Esophagus muscularis mucosa (tissue), 4 donors: ENCODE measurements at regions not wholly inside any gene's neighbourhood (a gene's known extent, or its start where the extent isn't known, plus 50 kb on each side); places are given as distances from the start of the nearest gene placed in this dataset.

Experiments
- DNase-seq: peaks from one replicate; pipeline ENCODE4 v3.0.0-alpha.2; 2017; ENCODE audit errors: extremely low spot score
- H3K27ac ChIP-seq, 4 donors: fragments of 200-600 bp; sonication (generic); replicated peaks in 1 of 4; 1 replicate in 3 of 4; 2 replicates in 1 of 4; pipeline ENCODE4 v1.5.1; 2016 to 2019; ENCODE audit warnings: mild to moderate bottlenecking in 1 of 4
- H3K27me3 ChIP-seq, 4 donors: fragments of 200-600 bp; sonication (generic); one replicate each; pipeline versions ENCODE4 v1.5.1 to v1.6.0; 2016 to 2019
- H3K36me3 ChIP-seq, 4 donors: fragments of 200-600 bp; sonication (generic); one replicate each; pipeline ENCODE4 v1.5.1; 2016 to 2019
- H3K4me1 ChIP-seq, 4 donors: fragments of 200-600 bp; sonication (generic); one replicate each; pipeline ENCODE4 v1.5.1; 2016 to 2019
- H3K4me3 ChIP-seq, 4 donors: fragments of 200-600 bp; sonication (generic); 1 replicate in 2 of 4; 2 replicates in 2 of 4; pipeline ENCODE4 v1.5.1; 2016 to 2019; ENCODE audit warnings: mild to moderate bottlenecking in 4 of 4, moderate library complexity in 1 of 4
- H3K9me3 ChIP-seq, 4 donors: fragments of 200-600 bp; sonication (generic); 1 replicate in 3 of 4; 2 replicates in 1 of 4; pipeline ENCODE4 v1.5.1; 2016 to 2019
- EP300 ChIP-seq: sonication (generic); formaldehyde crosslinking; IDR thresholded peaks from one replicate; pipeline ENCODE4 v1.6.1; 2017; ENCODE audit warnings: antibody characterized with exemption
- POLR2A ChIP-seq: fragments of 450-650 bp; IDR thresholded peaks from one replicate; pipeline ENCODE4 v1.6.1; 2017; ENCODE audit warnings: antibody characterized with exemption, moderate library complexity, mild to moderate bottlenecking, low read depth
- POLR2AphosphoS5 ChIP-seq, 2 donors: sonication (generic); formaldehyde crosslinking; IDR thresholded peaks; one replicate each; pipeline ENCODE4 v1.6.1; 2017; ENCODE audit warnings: antibody characterized with exemption in 2 of 2
- WGBS: methylation state at CpG from one replicate; pipeline ENCODE4 v1.1.5; 2018; 5-methylcytosine and 5-hydroxymethylcytosine counted together
- intact Hi-C: fragments of 100-400 bp; cut with DNase I; formaldehyde crosslinking; loops from one replicate; pipeline ENCODE4 v1.15.1; 2023
- TF ChIP-seq, protein P1 (sequence below), 3 experiments: fragments of 200-600 bp in 2 of 3; fragments of 450-650 bp in 1 of 3; sonication (generic) in 2 of 3; IDR thresholded peaks; one replicate each; pipeline ENCODE4 v1.5.1; 2017 to 2019; ENCODE audit warnings: antibody characterized with exemption in 3 of 3, mild to moderate bottlenecking in 2 of 3, moderate library complexity in 1 of 3

DNA sequence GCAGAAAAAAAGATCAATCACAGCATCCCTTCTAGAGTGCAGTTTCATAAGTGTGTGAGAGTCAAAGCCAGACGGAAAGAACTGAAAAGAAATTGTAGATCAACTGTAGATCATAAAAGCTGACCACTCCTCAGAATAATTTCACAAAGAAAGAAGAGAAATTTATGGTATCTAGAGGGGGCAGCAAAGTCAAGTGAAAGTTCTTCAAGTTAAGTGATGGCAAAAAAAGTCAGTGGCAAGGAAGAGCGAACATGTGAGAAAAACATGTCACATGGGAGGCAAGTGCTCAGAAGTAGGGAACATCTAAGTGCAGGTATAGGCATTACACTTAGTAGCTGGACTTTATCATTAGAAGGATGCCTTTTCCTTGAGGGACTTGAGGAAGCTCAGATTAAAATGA, 245.1 kb upstream of the ISL1 start:
- no peak overlapping the region for H3K27ac ChIP-seq
- H3K4me3 ChIP-seq, result no peak overlapping the region
- intact Hi-C loops, result no loop called here
- DNase-seq, result no peak
- no peaks in the 10 kb centered on the region for H3K9me3 ChIP-seq
- no peaks in the 10 kb centered on the region for H3K27me3 ChIP-seq
- 65% methylated on average over 2 of the region's 2 CpGs for WGBS
- TF ChIP-seq POLR2A (no peak), EP300 (no peak), POLR2AphosphoS5 (IDR thresholded peaks at IDR 0.05) (no peak)
- TF ChIP-seq, protein P1, sequence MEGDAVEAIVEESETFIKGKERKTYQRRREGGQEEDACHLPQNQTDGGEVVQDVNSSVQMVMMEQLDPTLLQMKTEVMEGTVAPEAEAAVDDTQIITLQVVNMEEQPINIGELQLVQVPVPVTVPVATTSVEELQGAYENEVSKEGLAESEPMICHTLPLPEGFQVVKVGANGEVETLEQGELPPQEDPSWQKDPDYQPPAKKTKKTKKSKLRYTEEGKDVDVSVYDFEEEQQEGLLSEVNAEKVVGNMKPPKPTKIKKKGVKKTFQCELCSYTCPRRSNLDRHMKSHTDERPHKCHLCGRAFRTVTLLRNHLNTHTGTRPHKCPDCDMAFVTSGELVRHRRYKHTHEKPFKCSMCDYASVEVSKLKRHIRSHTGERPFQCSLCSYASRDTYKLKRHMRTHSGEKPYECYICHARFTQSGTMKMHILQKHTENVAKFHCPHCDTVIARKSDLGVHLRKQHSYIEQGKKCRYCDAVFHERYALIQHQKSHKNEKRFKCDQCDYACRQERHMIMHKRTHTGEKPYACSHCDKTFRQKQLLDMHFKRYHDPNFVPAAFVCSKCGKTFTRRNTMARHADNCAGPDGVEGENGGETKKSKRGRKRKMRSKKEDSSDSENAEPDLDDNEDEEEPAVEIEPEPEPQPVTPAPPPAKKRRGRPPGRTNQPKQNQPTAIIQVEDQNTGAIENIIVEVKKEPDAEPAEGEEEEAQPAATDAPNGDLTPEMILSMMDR (IDR thresholded peaks at IDR 0.05), result no peak
- no peaks in the 10 kb centered on the region for H3K4me1 ChIP-seq
- no peaks in the 10 kb centered on the region for H3K36me3 ChIP-seq

DNA sequence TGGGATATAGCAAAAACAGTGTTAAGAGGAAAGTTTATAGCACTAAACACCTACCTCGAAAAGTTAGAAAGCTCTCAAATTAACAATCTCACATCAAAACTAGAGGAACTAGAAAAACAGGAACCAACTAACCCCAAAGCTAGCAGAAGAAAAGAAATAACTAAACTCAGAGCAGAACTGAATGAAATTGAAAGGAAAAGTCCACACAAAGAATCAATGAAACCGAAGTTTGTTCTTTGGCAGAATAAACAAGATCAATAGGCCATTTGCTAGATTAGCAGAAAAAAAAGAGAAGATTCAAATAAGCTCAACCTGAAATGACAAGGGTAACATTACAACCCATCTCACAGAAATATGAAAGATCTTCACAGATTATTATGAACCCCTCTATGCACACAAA, 234.8 kb upstream of the ISL1 start:
- no peaks in the 10 kb centered on the region for H3K27me3 ChIP-seq
- 69% methylated on average over 2 of the region's 2 CpGs for WGBS
- no peak for DNase-seq
- H3K4me1 ChIP-seq, result no peaks in the 10 kb centered on the region
- no peak overlapping the region for H3K4me3 ChIP-seq
- H3K36me3 ChIP-seq, result no peaks in the 10 kb centered on the region
- TF ChIP-seq POLR2A (no peak), POLR2AphosphoS5 (IDR thresholded peaks at IDR 0.05) (no peak), EP300 (no peak)
- TF ChIP-seq, protein P1 (IDR thresholded peaks at IDR 0.05), result no peak
- no peak overlapping the region for H3K27ac ChIP-seq
- intact Hi-C loops, result no loop called here
- H3K9me3 ChIP-seq, result peaks cover 0 to 14% (median 5%) of the 10 kb centered on the region in 4 donors

- H3K27me3 ChIP-seq, result peaks cover 0 to 3% (median 0%) of the 10 kb centered on the region in 4 donors
- H3K4me3 ChIP-seq, result no peak overlapping the region
- DNase-seq, result no peak
- no peak overlapping the region for H3K27ac ChIP-seq
- H3K4me1 ChIP-seq, result no peaks in the 10 kb centered on the region
- TF ChIP-seq EP300 (no peak), POLR2A (no peak), POLR2AphosphoS5 (IDR thresholded peaks at IDR 0.05) (no peak)
- TF ChIP-seq, protein P1 (IDR thresholded peaks at IDR 0.05), result no peak
- no peaks in the 10 kb centered on the region for H3K36me3 ChIP-seq
- H3K9me3 ChIP-seq, result peaks cover 0 to 8% (median 5%) of the 10 kb centered on the region in 4 donors
- intact Hi-C loops, result no loop called here
Measured at GRCh38 chr5:51156222-51156621, 227.0 kb upstream of the ISL1 start.

GRCh38 chr5:51156838-51157237, 226.4 kb upstream of the ISL1 start:
- Histone ChIP-seq H3K27ac (no peak overlapping the region), H3K4me3 (no peak overlapping the region), H3K4me1 (no peaks in the 10 kb centered on the region), H3K27me3 (peaks cover 0 to 3% (median 0%) of the 10 kb centered on the region in 4 donors), H3K9me3 (peaks cover 0 to 11% (median 9%) of the 10 kb centered on the region in 4 donors), H3K36me3 (no peaks in the 10 kb centered on the region)
- TF ChIP-seq POLR2A (no peak), POLR2AphosphoS5 (IDR thresholded peaks at IDR 0.05) (no peak), EP300 (no peak)
- TF ChIP-seq, protein P1 (IDR thresholded peaks at IDR 0.05), result no peak
- intact Hi-C loops, result no loop called here
- 41% methylated on average over 8 of the region's 8 CpGs for WGBS
- DNase-seq, result no peak

- H3K27ac ChIP-seq, result no peak overlapping the region
- TF ChIP-seq, protein P1 (IDR thresholded peaks at IDR 0.05), result no peak
- TF ChIP-seq POLR2AphosphoS5 (IDR thresholded peaks at IDR 0.05) (no peak), POLR2A (no peak), EP300 (no peak)
- peaks cover 0 to 3% (median 0%) of the 10 kb centered on the region in 4 donors for H3K27me3 ChIP-seq
- no peaks in the 10 kb centered on the region for H3K4me1 ChIP-seq
- H3K36me3 ChIP-seq, result no peaks in the 10 kb centered on the region
- H3K4me3 ChIP-seq, result no peak overlapping the region
- H3K9me3 ChIP-seq, result peaks cover 0 to 18% (median 16%) of the 10 kb centered on the region in 4 donors
- intact Hi-C loops, result no loop called here
- 81% methylated on average over 2 of the region's 5 CpGs for WGBS
- no peak for DNase-seq
Measured at GRCh38 chr5:51159164-51159563, 224.1 kb upstream of the ISL1 start.
